Glutamatergic neuron (in vitro differentiated cells): ENCODE measurements at regions not wholly inside any gene's neighbourhood (a gene's known extent, or its start where the extent isn't known, plus 50 kb on each side); places are given as distances from the start of the nearest gene placed in this dataset.
"Not testable (repeated sequence)": the region's sequence is repeated elsewhere in the genome, so short reads cannot be mapped to it uniquely, and the experiment has no call there.

Source experiments
- DNase-seq: peaks from one replicate; pipeline ENCODE4 v3.0.0; 2022
- H3K27ac Mint-ChIP-seq: one replicate; pipeline ENCODE4 v1.8.0; 2020; ENCODE audit warnings: mild to moderate bottlenecking, mixed read lengths, inconsistent platforms; ENCODE audit not compliant: unreplicated experiment
- H3K27me3 Mint-ChIP-seq: one replicate; pipeline ENCODE4 v1.8.0; 2020; ENCODE audit warnings: mild to moderate bottlenecking, moderate library complexity, mixed read lengths, inconsistent platforms; ENCODE audit not compliant: unreplicated experiment
- H3K36me3 Mint-ChIP-seq: one replicate; pipeline ENCODE4 v1.8.0; 2020; ENCODE audit warnings: mild to moderate bottlenecking, mixed read lengths, inconsistent platforms; ENCODE audit not compliant: unreplicated experiment
- H3K4me1 Mint-ChIP-seq: one replicate; pipeline ENCODE4 v1.8.0; 2020; ENCODE audit warnings: mild to moderate bottlenecking, low read depth, mixed read lengths, inconsistent platforms; ENCODE audit not compliant: unreplicated experiment
- H3K4me3 Mint-ChIP-seq: one replicate; pipeline ENCODE4 v1.8.0; 2020; ENCODE audit warnings: mild to moderate bottlenecking, mixed read lengths, inconsistent platforms; ENCODE audit not compliant: unreplicated experiment
- H3K9me3 Mint-ChIP-seq: one replicate; pipeline ENCODE4 v1.8.0; 2020; ENCODE audit warnings: mild to moderate bottlenecking, moderate library complexity, mixed read lengths, inconsistent platforms; ENCODE audit not compliant: unreplicated experiment
- TF ChIP-seq, protein P1 (sequence below): fragments of 200-600 bp; sonication (generic); IDR thresholded peaks from one replicate; pipeline ENCODE4 v1.5.0; 2021; ENCODE audit not compliant: partially characterized antibody, unreplicated experiment

DNA sequence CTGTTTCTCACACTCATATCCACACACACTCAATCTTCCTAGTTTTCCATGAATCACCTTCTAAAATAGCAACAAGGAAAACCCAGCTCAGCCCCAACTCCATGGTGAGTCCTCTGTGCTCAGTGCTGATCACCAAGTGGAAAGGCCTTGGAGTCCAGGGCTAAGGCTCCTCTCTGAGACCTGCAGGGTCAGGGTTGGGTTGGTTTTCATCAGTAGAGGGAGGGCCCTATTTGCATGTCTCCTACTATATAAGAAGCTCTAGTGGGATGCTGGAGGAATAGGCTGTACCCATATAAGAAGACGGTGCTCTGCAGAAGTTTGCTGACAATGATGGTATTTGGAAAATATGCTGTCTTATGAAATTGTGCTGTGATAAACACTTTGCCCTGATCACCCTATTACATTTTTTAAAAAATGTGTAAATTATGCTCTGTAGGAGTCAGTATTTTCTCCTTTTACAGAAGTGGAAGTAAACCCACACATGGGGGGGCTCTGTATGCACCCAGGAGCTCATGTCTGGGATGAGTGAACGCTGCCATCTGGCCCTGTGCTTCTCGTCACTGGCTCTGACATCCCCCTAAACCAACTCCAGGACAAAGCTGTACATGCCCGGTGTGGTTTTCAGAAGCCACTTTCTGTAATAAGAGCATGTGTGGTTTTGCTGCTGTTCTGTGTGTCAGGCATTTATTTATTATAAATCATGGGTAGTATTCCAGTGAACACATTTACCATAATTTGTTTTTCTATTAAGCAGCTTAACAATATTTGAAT, 536.3 kb downstream of the TMEM121 start:
- H3K9me3 Mint-ChIP-seq, result peaks cover 15% of the 10 kb centered on the region
- peaks cover 9% of the 10 kb centered on the region for H3K36me3 Mint-ChIP-seq
- no peak for DNase-seq
- no peaks in the 10 kb centered on the region for H3K27me3 Mint-ChIP-seq
- no peak overlapping the region for H3K27ac Mint-ChIP-seq
- H3K4me3 Mint-ChIP-seq, result no peak overlapping the region
- no peaks in the 10 kb centered on the region for H3K4me1 Mint-ChIP-seq
- TF ChIP-seq, protein P1, sequence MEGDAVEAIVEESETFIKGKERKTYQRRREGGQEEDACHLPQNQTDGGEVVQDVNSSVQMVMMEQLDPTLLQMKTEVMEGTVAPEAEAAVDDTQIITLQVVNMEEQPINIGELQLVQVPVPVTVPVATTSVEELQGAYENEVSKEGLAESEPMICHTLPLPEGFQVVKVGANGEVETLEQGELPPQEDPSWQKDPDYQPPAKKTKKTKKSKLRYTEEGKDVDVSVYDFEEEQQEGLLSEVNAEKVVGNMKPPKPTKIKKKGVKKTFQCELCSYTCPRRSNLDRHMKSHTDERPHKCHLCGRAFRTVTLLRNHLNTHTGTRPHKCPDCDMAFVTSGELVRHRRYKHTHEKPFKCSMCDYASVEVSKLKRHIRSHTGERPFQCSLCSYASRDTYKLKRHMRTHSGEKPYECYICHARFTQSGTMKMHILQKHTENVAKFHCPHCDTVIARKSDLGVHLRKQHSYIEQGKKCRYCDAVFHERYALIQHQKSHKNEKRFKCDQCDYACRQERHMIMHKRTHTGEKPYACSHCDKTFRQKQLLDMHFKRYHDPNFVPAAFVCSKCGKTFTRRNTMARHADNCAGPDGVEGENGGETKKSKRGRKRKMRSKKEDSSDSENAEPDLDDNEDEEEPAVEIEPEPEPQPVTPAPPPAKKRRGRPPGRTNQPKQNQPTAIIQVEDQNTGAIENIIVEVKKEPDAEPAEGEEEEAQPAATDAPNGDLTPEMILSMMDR, result no peak

DNA sequence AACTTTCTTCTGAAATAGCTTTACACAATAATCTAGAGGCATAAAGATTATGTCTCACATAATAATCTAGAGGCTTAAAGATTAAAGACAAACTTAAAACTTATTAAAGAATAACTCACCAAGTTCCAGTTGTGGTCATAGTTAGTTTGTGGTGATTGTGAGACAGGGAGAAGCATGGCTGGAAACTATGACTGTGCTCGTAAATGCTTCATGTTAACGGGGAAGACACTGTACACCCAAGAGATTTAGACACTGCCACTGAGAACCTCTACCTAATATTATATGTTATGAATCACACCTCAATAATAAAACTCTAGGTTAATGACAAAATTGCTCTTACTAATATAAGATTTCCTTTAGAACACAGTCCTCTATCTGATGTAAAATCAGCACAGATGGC, 541.6 kb downstream of the TMEM121 start:
- TF ChIP-seq, protein P1, result no peak
- no peak for DNase-seq
- Mint-ChIP-seq H3K9me3 (peaks cover 5% of the 10 kb centered on the region), H3K27me3 (no peaks in the 10 kb centered on the region), H3K4me3 (no peak overlapping the region), H3K27ac (no peak overlapping the region), H3K36me3 (no peaks in the 10 kb centered on the region), H3K4me1 (no peaks in the 10 kb centered on the region)

DNA sequence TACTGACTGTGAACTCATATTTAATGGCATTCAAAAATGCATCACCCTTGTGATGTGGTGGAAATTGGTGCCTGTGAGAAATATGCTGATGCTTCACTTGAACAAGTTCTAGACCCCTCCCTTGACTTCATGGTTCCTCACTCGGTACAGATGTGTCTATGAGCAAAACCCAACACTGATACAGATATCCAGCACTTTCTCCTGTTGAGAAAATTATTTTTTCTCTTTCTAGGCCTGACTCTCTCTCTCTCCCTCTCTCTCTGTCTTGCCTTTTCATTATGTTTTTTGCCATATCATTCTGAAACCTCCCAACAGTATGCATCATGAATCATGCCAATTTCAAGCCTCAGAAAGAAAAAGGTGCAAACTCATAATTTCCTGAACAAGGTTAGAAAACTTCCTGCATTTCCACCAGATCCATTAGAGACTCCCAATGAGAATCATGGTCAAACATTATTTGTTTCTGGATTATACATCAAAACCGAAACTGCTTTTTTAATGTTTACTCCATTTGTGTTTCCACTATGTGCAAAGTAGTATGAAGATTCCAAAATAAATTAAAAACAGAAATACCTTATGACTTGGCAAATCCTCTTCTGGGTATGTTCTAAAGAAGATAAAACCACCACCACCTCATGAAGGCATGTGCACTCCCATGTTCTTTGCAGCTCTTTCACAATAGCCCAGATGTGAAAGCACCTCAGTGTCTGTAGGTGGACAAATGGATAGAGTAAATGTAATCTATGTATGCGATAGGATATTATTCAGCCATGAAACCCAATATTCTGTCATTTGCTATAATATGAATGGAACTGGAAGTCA, 543.6 kb downstream of the TMEM121 start:
- no peaks in the 10 kb centered on the region for H3K36me3 Mint-ChIP-seq
- TF ChIP-seq, protein P1, result no peak

DNA sequence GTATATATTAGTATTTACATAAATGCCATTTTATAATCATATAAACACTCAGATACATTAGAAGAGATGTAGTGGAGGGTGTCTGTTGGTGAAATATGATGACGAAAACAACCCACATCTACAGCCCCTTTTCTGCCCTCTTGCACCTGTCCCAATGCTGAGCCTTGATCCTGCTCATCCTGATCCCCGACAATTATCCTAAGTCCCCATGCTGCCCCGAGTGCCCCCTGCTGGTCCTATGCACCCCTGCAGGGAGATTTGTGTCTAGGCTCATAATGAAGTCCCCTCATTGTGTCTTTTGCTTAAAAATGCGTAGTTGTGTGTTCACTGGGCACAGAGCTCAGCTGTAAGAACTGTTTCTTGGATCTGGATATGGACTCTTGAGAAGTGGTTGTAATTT, 554.5 kb downstream of the TMEM121 start:
- Mint-ChIP-seq H3K4me3 (no peak overlapping the region), H3K27me3 (no peaks in the 10 kb centered on the region), H3K9me3 (no peaks in the 10 kb centered on the region), H3K4me1 (no peaks in the 10 kb centered on the region), H3K27ac (no peak overlapping the region), H3K36me3 (no peaks in the 10 kb centered on the region)
- DNase-seq, result no peak
- TF ChIP-seq, protein P1, result no peak

More for the DNA sequence above, 543.6 kb downstream of the TMEM121 start:
- Mint-ChIP-seq H3K9me3 (peaks cover 1% of the 10 kb centered on the region), H3K4me3 (no peak overlapping the region), H3K27ac (no peak overlapping the region), H3K4me1 (no peaks in the 10 kb centered on the region), H3K27me3 (no peaks in the 10 kb centered on the region)
- DNase-seq, result no peak

DNA sequence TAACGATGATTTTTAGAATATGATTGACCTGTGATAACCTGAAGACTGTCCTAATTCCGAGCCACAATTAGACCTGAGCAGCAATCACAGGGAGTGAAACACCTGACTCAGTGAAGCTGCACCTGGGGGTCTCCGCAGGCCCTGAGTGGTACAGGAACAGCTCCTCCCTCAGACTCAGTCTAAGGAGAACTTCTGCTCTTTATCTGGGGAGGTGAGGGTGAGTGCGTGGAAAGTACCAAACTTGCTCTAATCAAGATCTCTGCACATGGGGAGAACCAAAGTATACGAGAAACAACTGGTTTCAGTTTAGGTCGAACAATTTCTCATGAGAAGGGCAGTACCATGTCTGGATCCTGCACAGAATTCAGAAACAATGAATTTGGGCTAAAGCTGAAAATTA, 555.3 kb downstream of the TMEM121 start:
- not testable (repeated sequence) for H3K36me3 Mint-ChIP-seq, H3K9me3 Mint-ChIP-seq, H3K4me3 Mint-ChIP-seq, DNase-seq, H3K4me1 Mint-ChIP-seq, H3K27me3 Mint-ChIP-seq, H3K27ac Mint-ChIP-seq
